Thymus (tissue), 11 donors: ENCODE measurements at regions not wholly inside any gene's neighbourhood (a gene's known extent, or its start where the extent isn't known, plus 50 kb on each side); places are given as distances from the start of the nearest gene placed in this dataset.
A peak's percentile ranks its signal among the peaks of the same experiment; 100 is the strongest.
"Not testable (repeated sequence)": the region's sequence is repeated elsewhere in the genome, so short reads cannot be mapped to it uniquely, and the experiment has no call there.

Experiments used
- DNase-seq, 9 donors: peaks; one replicate each; pipeline ENCODE4 v3.0.0-alpha.2; 2013; ENCODE audit warnings: low spot score in 9 of 9, low read depth in 6 of 9, missing footprints in 1 of 9
- H3K27ac ChIP-seq, 2 donors: one replicate each; pipeline ENCODE4 v1.5.1; 2013; ENCODE audit warnings: control low read depth in 1 of 2, low read depth in 1 of 2, low read length in 1 of 2, mild to moderate bottlenecking in 1 of 2, moderate library complexity in 1 of 2
- H3K27me3 ChIP-seq, 2 donors: one replicate each; pipeline ENCODE4 v1.5.1; 2013; ENCODE audit warnings: low read length in 1 of 2; ENCODE audit not compliant: control insufficient read depth in 2 of 2, insufficient read depth in 1 of 2
- H3K36me3 ChIP-seq, 2 donors: one replicate each; pipeline ENCODE4 v1.5.1; 2013; ENCODE audit warnings: low read length in 1 of 2, mild to moderate bottlenecking in 1 of 2, moderate library complexity in 1 of 2; ENCODE audit not compliant: control insufficient read depth in 2 of 2, insufficient read depth in 2 of 2
- H3K4me1 ChIP-seq, 2 donors: one replicate each; pipeline ENCODE4 v1.5.1; 2013; ENCODE audit warnings: low read length in 2 of 2; ENCODE audit not compliant: control insufficient read depth in 2 of 2, insufficient read depth in 2 of 2
- H3K4me3 ChIP-seq, 2 donors: one replicate each; pipeline ENCODE4 v1.5.1; 2013; ENCODE audit warnings: low read length in 2 of 2, control low read depth in 1 of 2, mild to moderate bottlenecking in 1 of 2
- H3K9me3 ChIP-seq, 2 donors: one replicate each; pipeline ENCODE4 v1.5.1; 2013; ENCODE audit warnings: low read length in 1 of 2, mild to moderate bottlenecking in 1 of 2; ENCODE audit not compliant: control insufficient read depth in 2 of 2, insufficient read depth in 1 of 2
- WGBS: extraction: QIAGEN DNeasy Blood & Tissue Kit; methylation state at CpG from one replicate; pipeline ENCODE4 v1.1.7; 2013; 5-methylcytosine and 5-hydroxymethylcytosine counted together
- donor health status: healthy.

- not testable (repeated sequence) for H3K4me3 ChIP-seq, H3K36me3 ChIP-seq, H3K27me3 ChIP-seq, H3K9me3 ChIP-seq, H3K27ac ChIP-seq, DNase-seq, H3K4me1 ChIP-seq
- WGBS, result 63% methylated on average over 2 of the region's 2 CpGs
These were observed 3732.0 kb upstream of the OR11H1 start for GRCh38 chr22:11795979-11796378.

- 53% methylated on average over 6 of the region's 9 CpGs for WGBS
- not testable (repeated sequence) for H3K27ac ChIP-seq, H3K9me3 ChIP-seq
These were observed 3712.5 kb upstream of the OR11H1 start for GRCh38 chr22:11815481-11815880.

GRCh38 chr22:11818845-11819244, 3709.1 kb upstream of the OR11H1 start:
- WGBS, result 73% methylated on average over 5 of the region's 5 CpGs

More at GRCh38 chr22:11815481-11815880, 3712.5 kb upstream of the OR11H1 start:
- H3K27me3 ChIP-seq, DNase-seq, H3K4me1 ChIP-seq, H3K4me3 ChIP-seq, H3K36me3 ChIP-seq: not testable (repeated sequence)

GRCh38 chr22:11822326-11822725, 3705.7 kb upstream of the OR11H1 start:
- H3K27ac ChIP-seq, H3K4me1 ChIP-seq, DNase-seq, H3K36me3 ChIP-seq, H3K27me3 ChIP-seq, H3K4me3 ChIP-seq, H3K9me3 ChIP-seq: not testable (repeated sequence)
- WGBS, result 74% methylated on average over 14 of the region's 17 CpGs

More at GRCh38 chr22:11818845-11819244, 3709.1 kb upstream of the OR11H1 start:
- H3K4me1 ChIP-seq, H3K9me3 ChIP-seq, H3K4me3 ChIP-seq, H3K27me3 ChIP-seq, H3K36me3 ChIP-seq, DNase-seq, H3K27ac ChIP-seq: not testable (repeated sequence)

- not testable (repeated sequence) for H3K4me1 ChIP-seq, H3K36me3 ChIP-seq, H3K27ac ChIP-seq, H3K4me3 ChIP-seq, DNase-seq, H3K9me3 ChIP-seq, H3K27me3 ChIP-seq
- WGBS, result 66% methylated on average over 19 of the region's 30 CpGs
These were observed 3703.0 kb upstream of the OR11H1 start for GRCh38 chr22:11825009-11825408.

- not testable (repeated sequence) for H3K36me3 ChIP-seq, H3K27ac ChIP-seq, H3K27me3 ChIP-seq, H3K9me3 ChIP-seq, H3K4me1 ChIP-seq, DNase-seq, H3K4me3 ChIP-seq
- no CpG with 5 or more reads among the region's 2 CpGs for WGBS
These were observed 3702.0 kb upstream of the OR11H1 start for GRCh38 chr22:11826000-11826399.

GRCh38 chr22:11829426-11829825, 3698.6 kb upstream of the OR11H1 start:
- DNase-seq, result peak in 1 of 9 donors; percentile 0
- WGBS, result 64% methylated on average over 13 of the region's 21 CpGs
- not testable (repeated sequence) for H3K9me3 ChIP-seq

More at GRCh38 chr22:11829426-11829825, 3698.6 kb upstream of the OR11H1 start:
- H3K27me3 ChIP-seq, H3K4me1 ChIP-seq, H3K36me3 ChIP-seq, H3K4me3 ChIP-seq, H3K27ac ChIP-seq: not testable (repeated sequence)
